ENCODE measurements at regions not wholly inside any gene's neighbourhood (a gene's known extent, or its start where the extent isn't known, plus 50 kb on each side); places are given as distances from the start of the nearest gene placed in this dataset.

DNA sequence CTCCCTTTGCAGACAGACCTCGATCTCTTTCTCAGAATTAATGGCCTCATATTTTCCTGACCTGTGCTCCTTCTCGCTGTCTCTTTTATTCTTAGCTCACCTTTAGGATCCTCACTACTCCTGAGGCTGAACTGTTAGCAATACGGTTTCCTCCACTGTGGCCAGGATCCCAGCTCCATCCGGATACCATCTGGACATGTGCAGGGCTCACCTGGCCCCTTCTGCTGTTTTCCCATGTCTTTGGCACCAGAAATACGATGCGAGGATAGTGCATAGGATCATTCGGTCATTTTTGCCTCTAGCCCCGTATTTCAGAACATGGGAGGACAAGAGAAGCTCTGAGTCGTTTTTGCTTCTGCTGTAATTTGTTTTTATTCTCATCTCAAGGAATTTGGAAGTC, 108.5 kb upstream of the KIF26B start:
- H2AFZ ChIP-seq (ENCODE audit: low read length) = no peak overlapping the region
- H3K36me3 ChIP-seq (replicated peaks; ENCODE audit: insufficient read depth, low read length) = no peaks in the 10 kb centered on the region
- H3K79me2 ChIP-seq (ENCODE audit: low read length) = no peaks in the 10 kb centered on the region
- H3K27me3 ChIP-seq (replicated peaks; ENCODE audit: insufficient read depth, low read length) = no peaks in the 10 kb centered on the region
- no peak overlapping the region for H3K9ac ChIP-seq (ENCODE audit: low read length)
- H3K4me1 ChIP-seq (ENCODE audit: low read length) = no peaks in the 10 kb centered on the region
- H3K9me2 ChIP-seq (replicated peaks; ENCODE audit: insufficient read depth, low read length) = no peaks in the 10 kb centered on the region
- H3K9me3 ChIP-seq (replicated peaks; ENCODE audit: insufficient read depth, low read length) = no peaks in the 10 kb centered on the region
- no peak overlapping the region for H3K4me2 ChIP-seq (ENCODE audit: low read depth, low read length)
- no peaks in the 10 kb centered on the region for H4K20me1 ChIP-seq (ENCODE audit: insufficient read depth, low read length)
- H3F3A ChIP-seq (ENCODE audit: insufficient read depth, low read length) = no peaks in the 10 kb centered on the region
- TF ChIP-seq EZH2phosphoT487 (IDR thresholded peaks at IDR 0.05; ENCODE audit: low read length) (no peak), EZH2 (optimal IDR thresholded peaks at IDR 0.05; ENCODE audit: low read depth, low read length) (no peak)
- TF ChIP-seq, protein P1, sequence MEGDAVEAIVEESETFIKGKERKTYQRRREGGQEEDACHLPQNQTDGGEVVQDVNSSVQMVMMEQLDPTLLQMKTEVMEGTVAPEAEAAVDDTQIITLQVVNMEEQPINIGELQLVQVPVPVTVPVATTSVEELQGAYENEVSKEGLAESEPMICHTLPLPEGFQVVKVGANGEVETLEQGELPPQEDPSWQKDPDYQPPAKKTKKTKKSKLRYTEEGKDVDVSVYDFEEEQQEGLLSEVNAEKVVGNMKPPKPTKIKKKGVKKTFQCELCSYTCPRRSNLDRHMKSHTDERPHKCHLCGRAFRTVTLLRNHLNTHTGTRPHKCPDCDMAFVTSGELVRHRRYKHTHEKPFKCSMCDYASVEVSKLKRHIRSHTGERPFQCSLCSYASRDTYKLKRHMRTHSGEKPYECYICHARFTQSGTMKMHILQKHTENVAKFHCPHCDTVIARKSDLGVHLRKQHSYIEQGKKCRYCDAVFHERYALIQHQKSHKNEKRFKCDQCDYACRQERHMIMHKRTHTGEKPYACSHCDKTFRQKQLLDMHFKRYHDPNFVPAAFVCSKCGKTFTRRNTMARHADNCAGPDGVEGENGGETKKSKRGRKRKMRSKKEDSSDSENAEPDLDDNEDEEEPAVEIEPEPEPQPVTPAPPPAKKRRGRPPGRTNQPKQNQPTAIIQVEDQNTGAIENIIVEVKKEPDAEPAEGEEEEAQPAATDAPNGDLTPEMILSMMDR (IDR thresholded peaks at IDR 0.05; ENCODE audit: low read length) = no peak
- no peak overlapping the region for H3K27ac ChIP-seq (ENCODE audit: low read length)
- no peak for DNase-seq
- no peak overlapping the region for H3K4me3 ChIP-seq (ENCODE audit: low read length)

DNA sequence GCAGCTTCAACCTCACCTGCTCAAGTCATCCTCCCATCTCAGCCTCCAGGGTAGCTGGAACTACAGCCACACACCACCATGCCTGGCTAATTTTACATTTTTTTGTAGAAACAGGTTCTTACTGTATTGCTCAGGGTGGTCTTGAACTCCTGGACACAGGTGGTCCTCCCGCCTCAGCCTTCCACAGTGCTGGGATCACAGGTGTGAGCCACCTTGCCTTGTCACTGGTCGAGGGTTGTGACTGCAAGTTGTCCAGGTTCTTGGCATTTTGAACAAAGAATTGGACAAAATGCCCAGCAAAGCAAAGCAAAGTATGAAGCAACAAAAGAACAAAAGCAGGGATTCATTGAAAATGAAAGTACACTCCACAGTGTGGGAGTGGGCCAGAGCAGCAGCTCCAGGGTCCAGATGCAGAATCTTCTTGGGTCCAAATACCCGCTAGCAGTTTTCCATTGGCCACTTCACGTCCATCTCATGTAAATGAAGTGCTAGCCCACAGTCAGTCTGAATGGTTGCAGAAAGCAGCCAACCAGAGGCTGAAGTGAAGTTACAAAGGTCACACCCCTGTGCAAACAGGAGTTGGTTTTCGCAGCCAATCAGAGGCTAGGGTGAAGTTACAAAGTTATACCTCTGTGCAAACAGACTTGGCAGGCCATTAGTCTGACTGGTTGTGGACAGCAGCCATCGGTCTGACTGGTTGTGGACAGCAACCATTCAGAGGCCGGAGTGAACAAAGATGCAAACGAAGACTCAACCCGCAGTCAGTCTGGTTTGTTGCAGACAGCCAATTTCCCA, 109.5 kb upstream of the KIF26B start:
- H3K4me1 ChIP-seq (ENCODE audit: low read length) = no peaks in the 10 kb centered on the region
- H3K36me3 ChIP-seq (replicated peaks; ENCODE audit: insufficient read depth, low read length) = no peaks in the 10 kb centered on the region
- no peak for TF ChIP-seq EZH2phosphoT487 (IDR thresholded peaks at IDR 0.05; ENCODE audit: low read length)
- TF ChIP-seq, protein P1 (IDR thresholded peaks at IDR 0.05; ENCODE audit: low read length) = no peak
- TF ChIP-seq EZH2 (optimal IDR thresholded peaks at IDR 0.05; ENCODE audit: low read depth, low read length) = no peak
- no peaks in the 10 kb centered on the region for H3K27me3 ChIP-seq (replicated peaks; ENCODE audit: insufficient read depth, low read length)
- no peak overlapping the region for H3K4me3 ChIP-seq (ENCODE audit: low read length)
- H4K20me1 ChIP-seq (ENCODE audit: insufficient read depth, low read length) = no peaks in the 10 kb centered on the region
- H3K27ac ChIP-seq (ENCODE audit: low read length) = no peak overlapping the region
- H3K9me2 ChIP-seq (replicated peaks; ENCODE audit: insufficient read depth, low read length) = no peaks in the 10 kb centered on the region
- H3K79me2 ChIP-seq (ENCODE audit: low read length) = no peaks in the 10 kb centered on the region
- no peaks in the 10 kb centered on the region for H3F3A ChIP-seq (ENCODE audit: insufficient read depth, low read length)
- no peak overlapping the region for H3K4me2 ChIP-seq (ENCODE audit: low read depth, low read length)
- H2AFZ ChIP-seq (ENCODE audit: low read length) = no peak overlapping the region
- DNase-seq = no peak
- no peaks in the 10 kb centered on the region for H3K9me3 ChIP-seq (replicated peaks; ENCODE audit: insufficient read depth, low read length)
- H3K9ac ChIP-seq (ENCODE audit: low read length) = no peak overlapping the region

DNA sequence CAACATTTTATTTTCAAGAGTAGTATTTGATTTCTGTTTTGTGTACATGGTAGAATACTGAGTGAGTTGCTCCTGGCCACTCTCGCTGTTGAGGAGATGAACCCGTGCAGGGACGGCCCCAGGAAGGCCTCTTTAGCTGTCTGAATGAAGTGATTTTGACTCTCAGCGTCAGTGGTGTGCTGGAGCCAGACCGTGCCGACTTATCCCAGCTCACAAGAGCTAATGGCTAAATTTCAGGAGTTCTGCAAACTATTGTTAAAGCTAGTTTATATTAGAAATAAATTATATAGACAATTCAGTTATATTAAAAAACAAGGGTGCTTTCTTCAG, 111.2 kb upstream of the KIF26B start:
- no peak overlapping the region for H3K4me2 ChIP-seq (ENCODE audit: low read depth, low read length)
- no peaks in the 10 kb centered on the region for H3F3A ChIP-seq (ENCODE audit: insufficient read depth, low read length)
- no peak overlapping the region for H3K4me3 ChIP-seq (ENCODE audit: low read length)
- no peak overlapping the region for H2AFZ ChIP-seq (ENCODE audit: low read length)
- no peaks in the 10 kb centered on the region for H3K9me3 ChIP-seq (replicated peaks; ENCODE audit: insufficient read depth, low read length)
- H4K20me1 ChIP-seq (ENCODE audit: insufficient read depth, low read length) = no peaks in the 10 kb centered on the region
- H3K4me1 ChIP-seq (ENCODE audit: low read length) = no peaks in the 10 kb centered on the region
- no peak overlapping the region for H3K9ac ChIP-seq (ENCODE audit: low read length)
- no peaks in the 10 kb centered on the region for H3K36me3 ChIP-seq (replicated peaks; ENCODE audit: insufficient read depth, low read length)
- H3K27me3 ChIP-seq (replicated peaks; ENCODE audit: insufficient read depth, low read length) = no peaks in the 10 kb centered on the region
- no peak for DNase-seq
- H3K27ac ChIP-seq (ENCODE audit: low read length) = no peak overlapping the region
- H3K79me2 ChIP-seq (ENCODE audit: low read length) = no peaks in the 10 kb centered on the region
- TF ChIP-seq EZH2phosphoT487 (IDR thresholded peaks at IDR 0.05; ENCODE audit: low read length) (no peak), EZH2 (optimal IDR thresholded peaks at IDR 0.05; ENCODE audit: low read depth, low read length) (no peak)
- TF ChIP-seq, protein P1 (IDR thresholded peaks at IDR 0.05; ENCODE audit: low read length) = no peak
- H3K9me2 ChIP-seq (replicated peaks; ENCODE audit: insufficient read depth, low read length) = no peaks in the 10 kb centered on the region

Data from MM.1S (cell line).